ENCODE measurements at regions not wholly inside any gene's neighbourhood (a gene's known extent, or its start where the extent isn't known, plus 50 kb on each side); places are given as distances from the start of the nearest gene placed in this dataset.

DNA sequence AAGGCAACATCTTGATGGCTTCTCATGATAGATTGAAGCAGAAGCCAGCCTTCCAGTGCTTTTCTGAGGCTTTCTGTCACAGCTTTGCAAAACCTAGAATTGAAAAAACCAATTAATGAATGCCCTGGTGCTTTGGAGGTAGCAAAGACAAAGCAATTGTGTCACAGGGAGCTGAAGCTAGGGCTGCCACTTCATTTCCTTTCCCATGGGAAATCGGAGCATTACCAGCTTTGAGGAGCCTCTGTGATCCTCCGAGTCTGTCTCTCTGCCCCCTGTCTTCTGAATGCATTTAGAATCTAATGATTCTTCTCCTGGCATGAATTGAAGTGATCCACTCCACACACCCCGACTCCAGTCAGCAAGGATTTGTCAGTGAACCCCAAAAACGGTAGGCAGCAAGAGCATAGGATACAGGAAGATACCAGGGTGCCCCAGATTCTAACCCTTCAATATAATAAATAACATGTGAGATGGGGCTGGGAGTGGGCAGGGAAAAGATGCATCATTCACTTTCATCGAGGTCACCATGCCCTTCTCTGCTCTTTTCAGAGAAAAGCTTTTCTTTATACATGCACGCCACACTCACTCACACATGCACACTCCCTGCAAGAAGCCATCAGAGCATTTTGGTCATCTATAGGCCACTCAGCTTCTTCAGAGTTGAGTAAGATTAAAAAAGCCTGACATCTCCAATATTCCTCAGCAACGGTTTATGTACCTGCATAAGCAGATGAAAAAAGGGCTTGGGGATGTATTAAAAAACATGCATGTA lies 247.7 kb upstream of the ZNF462 start:
- no peaks in the 10 kb centered on the region for H3K9me3 ChIP-seq
- H3K4me1 ChIP-seq (ENCODE audit: low read depth), result no peaks in the 10 kb centered on the region
- no peak overlapping the region for H3K4me3 ChIP-seq
- intact Hi-C loops (cut with DNase I, micrococcal nuclease), result no loop called here
- H3K36me3 ChIP-seq (ENCODE audit: low read depth), result no peaks in the 10 kb centered on the region
- ATAC-seq (no peak), DNase-seq (no peak)
- TF ChIP-seq, protein P1, sequence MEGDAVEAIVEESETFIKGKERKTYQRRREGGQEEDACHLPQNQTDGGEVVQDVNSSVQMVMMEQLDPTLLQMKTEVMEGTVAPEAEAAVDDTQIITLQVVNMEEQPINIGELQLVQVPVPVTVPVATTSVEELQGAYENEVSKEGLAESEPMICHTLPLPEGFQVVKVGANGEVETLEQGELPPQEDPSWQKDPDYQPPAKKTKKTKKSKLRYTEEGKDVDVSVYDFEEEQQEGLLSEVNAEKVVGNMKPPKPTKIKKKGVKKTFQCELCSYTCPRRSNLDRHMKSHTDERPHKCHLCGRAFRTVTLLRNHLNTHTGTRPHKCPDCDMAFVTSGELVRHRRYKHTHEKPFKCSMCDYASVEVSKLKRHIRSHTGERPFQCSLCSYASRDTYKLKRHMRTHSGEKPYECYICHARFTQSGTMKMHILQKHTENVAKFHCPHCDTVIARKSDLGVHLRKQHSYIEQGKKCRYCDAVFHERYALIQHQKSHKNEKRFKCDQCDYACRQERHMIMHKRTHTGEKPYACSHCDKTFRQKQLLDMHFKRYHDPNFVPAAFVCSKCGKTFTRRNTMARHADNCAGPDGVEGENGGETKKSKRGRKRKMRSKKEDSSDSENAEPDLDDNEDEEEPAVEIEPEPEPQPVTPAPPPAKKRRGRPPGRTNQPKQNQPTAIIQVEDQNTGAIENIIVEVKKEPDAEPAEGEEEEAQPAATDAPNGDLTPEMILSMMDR (IDR thresholded peaks at IDR 0.05), result no peak

DNA sequence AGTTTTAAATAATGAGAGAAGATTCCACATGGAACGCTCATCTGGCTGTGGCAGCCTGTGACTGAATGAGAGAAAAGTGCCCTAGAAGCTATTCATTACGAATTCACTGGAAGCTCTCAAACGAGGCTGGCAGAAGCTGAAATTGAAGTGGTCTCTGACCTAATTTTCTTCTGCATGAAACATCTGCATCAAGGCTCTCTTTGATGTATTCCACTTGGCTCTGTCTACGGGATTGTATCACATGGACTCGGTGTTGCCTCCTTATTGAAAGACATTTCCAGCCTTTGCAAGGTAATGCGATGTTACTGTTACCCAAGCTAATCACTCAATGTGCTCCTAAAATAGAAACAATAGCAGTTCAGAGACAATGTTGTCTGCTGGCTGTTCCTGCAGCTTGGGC lies 246.9 kb upstream of the ZNF462 start:
- no peaks in the 10 kb centered on the region for H3K4me1 ChIP-seq (ENCODE audit: low read depth)
- H3K4me3 ChIP-seq, result no peak overlapping the region
- H3K9me3 ChIP-seq, result no peaks in the 10 kb centered on the region
- intact Hi-C loops (cut with DNase I, micrococcal nuclease), result no loop called here
- H3K36me3 ChIP-seq (ENCODE audit: low read depth), result no peaks in the 10 kb centered on the region
- TF ChIP-seq, protein P1 (IDR thresholded peaks at IDR 0.05), result no peak
- ATAC-seq (no peak), DNase-seq (no peak)

DNA sequence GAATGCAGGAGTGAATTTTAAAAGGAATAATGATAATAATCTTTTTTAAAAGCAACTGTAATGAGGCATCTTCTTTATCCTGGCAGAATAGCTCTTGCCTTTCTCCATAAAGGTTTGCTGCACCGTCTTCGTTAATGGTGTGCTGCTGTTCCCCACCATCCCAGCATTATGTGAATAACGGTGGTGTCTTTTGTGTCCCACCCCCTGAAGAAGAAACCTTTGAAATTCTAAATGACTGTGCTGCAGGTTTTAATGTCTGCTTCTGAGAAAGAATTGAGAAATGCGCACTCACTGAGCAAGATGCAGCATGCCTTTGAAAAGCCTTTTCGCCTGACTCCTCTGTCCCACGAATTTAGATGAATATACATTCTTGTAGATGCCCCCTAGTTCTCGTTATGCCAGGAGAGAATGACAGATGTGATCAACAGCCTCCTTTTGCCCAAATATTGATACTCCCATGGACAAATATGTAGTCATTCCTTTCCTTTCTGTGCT lies 246.1 kb upstream of the ZNF462 start:
- no peaks in the 10 kb centered on the region for H3K4me1 ChIP-seq (ENCODE audit: low read depth)
- intact Hi-C loops (cut with DNase I, micrococcal nuclease), result no loop called here
- H3K9me3 ChIP-seq, result no peaks in the 10 kb centered on the region
- H3K4me3 ChIP-seq, result no peak overlapping the region
- ATAC-seq (no peak), DNase-seq (no peak)
- TF ChIP-seq, protein P1 (IDR thresholded peaks at IDR 0.05), result no peak
- H3K36me3 ChIP-seq (ENCODE audit: low read depth), result no peaks in the 10 kb centered on the region

DNA sequence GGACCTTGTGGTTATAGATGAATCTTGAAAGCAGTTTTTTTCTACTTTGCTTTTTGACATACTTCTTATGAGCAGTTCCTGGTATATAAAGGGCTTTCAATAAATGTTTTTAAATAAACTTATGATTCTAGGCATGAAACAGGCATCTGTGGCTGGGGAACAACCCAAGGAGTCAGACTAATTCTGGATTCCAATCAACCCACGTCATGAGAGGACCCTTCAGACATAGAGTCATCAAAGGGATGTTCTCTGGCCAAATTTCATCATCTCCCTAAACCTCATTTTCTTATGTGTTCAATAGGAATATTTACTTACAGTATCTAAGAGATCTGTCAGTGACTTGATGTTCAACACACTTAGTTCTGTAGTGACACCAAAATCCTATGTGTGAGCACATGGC lies 243.8 kb upstream of the ZNF462 start:
- TF ChIP-seq, protein P1 (IDR thresholded peaks at IDR 0.05), result no peak
- Histone ChIP-seq H3K4me3 (no peak overlapping the region), H3K36me3 (ENCODE audit: low read depth) (no peaks in the 10 kb centered on the region), H3K4me1 (ENCODE audit: low read depth) (no peaks in the 10 kb centered on the region), H3K9me3 (no peaks in the 10 kb centered on the region)
- intact Hi-C loops (cut with DNase I, micrococcal nuclease), result no loop called here
- ATAC-seq, result no peak
- DNase-seq, result no peak

DNA sequence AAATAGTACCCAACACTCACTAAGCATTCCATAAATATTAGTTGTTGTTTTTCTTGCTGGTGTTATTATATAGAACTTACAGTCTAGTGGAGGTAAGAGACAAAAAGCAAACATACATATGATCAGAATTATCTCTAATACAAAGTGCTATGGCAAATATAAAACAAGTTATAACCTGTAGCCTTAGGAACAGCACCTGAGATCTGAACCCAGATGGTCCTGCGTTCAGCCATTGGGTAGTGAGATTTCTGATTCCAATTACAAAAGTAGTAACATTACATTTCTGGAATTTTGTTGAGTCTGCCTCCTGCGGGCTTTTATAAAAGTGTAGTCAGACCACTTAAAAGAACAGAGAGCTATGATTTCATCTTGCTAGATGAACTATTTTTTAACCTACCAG lies 242.9 kb upstream of the ZNF462 start:
- H3K4me3 ChIP-seq, result no peak overlapping the region
- H3K4me1 ChIP-seq (ENCODE audit: low read depth), result no peaks in the 10 kb centered on the region
- no peaks in the 10 kb centered on the region for H3K9me3 ChIP-seq
- TF ChIP-seq, protein P1 (IDR thresholded peaks at IDR 0.05), result no peak
- no peak for ATAC-seq
- DNase-seq, result no peak
- intact Hi-C loops (cut with DNase I, micrococcal nuclease), result no loop called here
- H3K36me3 ChIP-seq (ENCODE audit: low read depth), result no peaks in the 10 kb centered on the region
